Panc1 (cell line): ENCODE measurements at regions not wholly inside any gene's neighbourhood (a gene's known extent, or its start where the extent isn't known, plus 50 kb on each side); places are given as distances from the start of the nearest gene placed in this dataset.

Experiments used
- CTCF ChIP-seq: fragments of 450-650 bp; IDR thresholded peaks from 2 replicates; pipeline ENCODE4 v1.5.1; 2017; ENCODE audit warnings: mild to moderate bottlenecking
- POLR2AphosphoS5 ChIP-seq: IDR thresholded peaks from 2 replicates; pipeline ENCODE4 v1.6.1; 2012; ENCODE audit warnings: mild to moderate bottlenecking, low read depth, low read length, moderate library complexity
- SIN3A ChIP-seq: IDR thresholded peaks from 2 replicates; pipeline ENCODE4 v1.6.1; 2012; ENCODE audit warnings: low read depth, mild to moderate bottlenecking, low read length, moderate library complexity, borderline replicate concordance; ENCODE audit not compliant: insufficient read depth
- TCF7L2 ChIP-seq: IDR thresholded peaks from 2 replicates; pipeline ENCODE4 v1.6.1; 2011; ENCODE audit warnings: mild to moderate bottlenecking, low read depth, low read length, inconsistent platforms
- TF ChIP-seq, protein P1 (sequence below), 2 experiments: IDR thresholded peaks; 2 replicates each; pipeline ENCODE4 v1.6.1; 2011 to 2012; ENCODE audit warnings: low read depth in 2 of 2, control low read depth in 1 of 2, low read length in 1 of 2, mild to moderate bottlenecking in 1 of 2, moderate library complexity in 1 of 2; ENCODE audit not compliant: insufficient read depth in 1 of 2

GRCh38 chr3:3295586-3295985, 116.1 kb upstream of the CRBN start:
- TF ChIP-seq, protein P1, sequence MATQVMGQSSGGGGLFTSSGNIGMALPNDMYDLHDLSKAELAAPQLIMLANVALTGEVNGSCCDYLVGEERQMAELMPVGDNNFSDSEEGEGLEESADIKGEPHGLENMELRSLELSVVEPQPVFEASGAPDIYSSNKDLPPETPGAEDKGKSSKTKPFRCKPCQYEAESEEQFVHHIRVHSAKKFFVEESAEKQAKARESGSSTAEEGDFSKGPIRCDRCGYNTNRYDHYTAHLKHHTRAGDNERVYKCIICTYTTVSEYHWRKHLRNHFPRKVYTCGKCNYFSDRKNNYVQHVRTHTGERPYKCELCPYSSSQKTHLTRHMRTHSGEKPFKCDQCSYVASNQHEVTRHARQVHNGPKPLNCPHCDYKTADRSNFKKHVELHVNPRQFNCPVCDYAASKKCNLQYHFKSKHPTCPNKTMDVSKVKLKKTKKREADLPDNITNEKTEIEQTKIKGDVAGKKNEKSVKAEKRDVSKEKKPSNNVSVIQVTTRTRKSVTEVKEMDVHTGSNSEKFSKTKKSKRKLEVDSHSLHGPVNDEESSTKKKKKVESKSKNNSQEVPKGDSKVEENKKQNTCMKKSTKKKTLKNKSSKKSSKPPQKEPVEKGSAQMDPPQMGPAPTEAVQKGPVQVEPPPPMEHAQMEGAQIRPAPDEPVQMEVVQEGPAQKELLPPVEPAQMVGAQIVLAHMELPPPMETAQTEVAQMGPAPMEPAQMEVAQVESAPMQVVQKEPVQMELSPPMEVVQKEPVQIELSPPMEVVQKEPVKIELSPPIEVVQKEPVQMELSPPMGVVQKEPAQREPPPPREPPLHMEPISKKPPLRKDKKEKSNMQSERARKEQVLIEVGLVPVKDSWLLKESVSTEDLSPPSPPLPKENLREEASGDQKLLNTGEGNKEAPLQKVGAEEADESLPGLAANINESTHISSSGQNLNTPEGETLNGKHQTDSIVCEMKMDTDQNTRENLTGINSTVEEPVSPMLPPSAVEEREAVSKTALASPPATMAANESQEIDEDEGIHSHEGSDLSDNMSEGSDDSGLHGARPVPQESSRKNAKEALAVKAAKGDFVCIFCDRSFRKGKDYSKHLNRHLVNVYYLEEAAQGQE (IDR thresholded peaks at IDR 0.05; ENCODE audit: insufficient read depth in 1 of 2, low read depth in 2 of 2, low read length in 1 of 2), result no peak
- TF ChIP-seq CTCF (no peak), POLR2AphosphoS5 (no peak), SIN3A (no peak), TCF7L2 (no peak)
